ENCODE measurements at regions not wholly inside any gene's neighbourhood (a gene's known extent, or its start where the extent isn't known, plus 50 kb on each side); places are given as distances from the start of the nearest gene placed in this dataset.

DNA sequence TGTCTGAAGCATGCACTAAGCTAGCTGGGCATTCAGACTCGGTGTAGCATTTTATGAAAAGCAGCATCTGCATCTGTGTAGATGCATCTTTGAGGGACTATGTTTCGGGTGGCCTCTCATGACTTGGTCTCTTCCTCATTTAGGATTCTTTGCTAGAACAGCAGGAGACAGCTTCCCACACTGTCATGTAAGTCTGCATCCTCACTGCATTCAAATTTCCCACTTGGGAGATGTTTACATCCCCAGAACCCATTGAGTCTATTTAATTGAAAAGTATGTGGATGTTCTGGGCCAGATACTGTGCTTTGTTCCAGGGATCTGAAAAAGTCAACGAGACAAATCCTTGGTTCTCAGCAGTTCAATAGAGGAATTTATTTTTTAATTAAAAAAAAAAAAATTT, 198.6 kb upstream of the EEF2KMT start:
- TF ChIP-seq, protein P1, sequence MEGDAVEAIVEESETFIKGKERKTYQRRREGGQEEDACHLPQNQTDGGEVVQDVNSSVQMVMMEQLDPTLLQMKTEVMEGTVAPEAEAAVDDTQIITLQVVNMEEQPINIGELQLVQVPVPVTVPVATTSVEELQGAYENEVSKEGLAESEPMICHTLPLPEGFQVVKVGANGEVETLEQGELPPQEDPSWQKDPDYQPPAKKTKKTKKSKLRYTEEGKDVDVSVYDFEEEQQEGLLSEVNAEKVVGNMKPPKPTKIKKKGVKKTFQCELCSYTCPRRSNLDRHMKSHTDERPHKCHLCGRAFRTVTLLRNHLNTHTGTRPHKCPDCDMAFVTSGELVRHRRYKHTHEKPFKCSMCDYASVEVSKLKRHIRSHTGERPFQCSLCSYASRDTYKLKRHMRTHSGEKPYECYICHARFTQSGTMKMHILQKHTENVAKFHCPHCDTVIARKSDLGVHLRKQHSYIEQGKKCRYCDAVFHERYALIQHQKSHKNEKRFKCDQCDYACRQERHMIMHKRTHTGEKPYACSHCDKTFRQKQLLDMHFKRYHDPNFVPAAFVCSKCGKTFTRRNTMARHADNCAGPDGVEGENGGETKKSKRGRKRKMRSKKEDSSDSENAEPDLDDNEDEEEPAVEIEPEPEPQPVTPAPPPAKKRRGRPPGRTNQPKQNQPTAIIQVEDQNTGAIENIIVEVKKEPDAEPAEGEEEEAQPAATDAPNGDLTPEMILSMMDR (conservative IDR thresholded peaks at IDR 0.05; ENCODE audit: low read length), result no peak
- no peak for TF ChIP-seq EZH2phosphoT487 (IDR thresholded peaks at IDR 0.05; ENCODE audit: borderline replicate concordance, low read depth, low read length)
